ENCODE measurements at regions not wholly inside any gene's neighbourhood (a gene's known extent, or its start where the extent isn't known, plus 50 kb on each side); places are given as distances from the start of the nearest gene placed in this dataset.

DNA sequence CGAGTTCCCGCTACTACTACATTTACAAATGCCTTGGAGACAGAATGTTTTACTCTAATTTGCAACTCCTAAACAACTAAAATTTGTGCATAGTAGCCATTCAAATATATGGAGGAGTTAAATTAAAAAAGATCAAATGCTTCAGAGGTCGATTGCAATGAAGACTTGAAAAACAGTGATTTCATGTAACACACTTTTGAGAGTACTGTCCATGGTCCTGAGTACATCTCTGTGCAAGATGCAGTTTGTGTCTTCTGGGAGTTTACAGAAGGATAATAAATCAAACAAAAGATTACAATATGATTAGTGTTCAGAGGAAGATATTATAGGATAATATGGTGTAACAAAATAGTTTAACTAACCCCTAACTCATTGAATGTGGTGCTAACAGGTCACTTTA is 894.7 kb downstream of the TMEM182 start:
- no peaks in the 10 kb centered on the region for H3K9me3 ChIP-seq (ENCODE audit: control insufficient read depth, low read depth, low read length)
- H3K9ac ChIP-seq (ENCODE audit: control insufficient read depth, extremely low read depth, insufficient read depth, low read length) = no peak overlapping the region
- no peaks in the 10 kb centered on the region for H3K27me3 ChIP-seq (ENCODE audit: control insufficient read depth, extremely low read depth, insufficient read depth, low read length)
- H2AFZ ChIP-seq (ENCODE audit: control insufficient read depth, low read length) = no peak overlapping the region
- H3K4me3 ChIP-seq (ENCODE audit: control insufficient read depth in 2 of 3, extremely low read depth in 1 of 3, insufficient read depth in 2 of 3, low read depth in 1 of 3, low read length in 3 of 3) = no peak overlapping the region
- no peak for DNase-seq (ENCODE audit: low read depth, low spot score)
- no peak for FAIRE-seq
- no peaks in the 10 kb centered on the region for H3K9me1 ChIP-seq (ENCODE audit: control insufficient read depth, extremely low read depth, insufficient read depth, low read length)
- TF ChIP-seq EZH2 (IDR thresholded peaks at IDR 0.05; ENCODE audit: low read length) = no peak
- TF ChIP-seq, protein P1, sequence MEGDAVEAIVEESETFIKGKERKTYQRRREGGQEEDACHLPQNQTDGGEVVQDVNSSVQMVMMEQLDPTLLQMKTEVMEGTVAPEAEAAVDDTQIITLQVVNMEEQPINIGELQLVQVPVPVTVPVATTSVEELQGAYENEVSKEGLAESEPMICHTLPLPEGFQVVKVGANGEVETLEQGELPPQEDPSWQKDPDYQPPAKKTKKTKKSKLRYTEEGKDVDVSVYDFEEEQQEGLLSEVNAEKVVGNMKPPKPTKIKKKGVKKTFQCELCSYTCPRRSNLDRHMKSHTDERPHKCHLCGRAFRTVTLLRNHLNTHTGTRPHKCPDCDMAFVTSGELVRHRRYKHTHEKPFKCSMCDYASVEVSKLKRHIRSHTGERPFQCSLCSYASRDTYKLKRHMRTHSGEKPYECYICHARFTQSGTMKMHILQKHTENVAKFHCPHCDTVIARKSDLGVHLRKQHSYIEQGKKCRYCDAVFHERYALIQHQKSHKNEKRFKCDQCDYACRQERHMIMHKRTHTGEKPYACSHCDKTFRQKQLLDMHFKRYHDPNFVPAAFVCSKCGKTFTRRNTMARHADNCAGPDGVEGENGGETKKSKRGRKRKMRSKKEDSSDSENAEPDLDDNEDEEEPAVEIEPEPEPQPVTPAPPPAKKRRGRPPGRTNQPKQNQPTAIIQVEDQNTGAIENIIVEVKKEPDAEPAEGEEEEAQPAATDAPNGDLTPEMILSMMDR (optimal IDR thresholded peaks at IDR 0.05 in 1 of 3, IDR thresholded peaks at IDR 0.05 in 1 of 3, conservative IDR thresholded peaks at IDR 0.05 in 1 of 3; ENCODE audit: extremely low read depth in 1 of 3, insufficient read depth in 2 of 3, low read length in 3 of 3) = no peak
- no peaks in the 10 kb centered on the region for H4K20me1 ChIP-seq (ENCODE audit: control insufficient read depth, extremely low read depth, insufficient read depth, low read length)
- no peak overlapping the region for H3K27ac ChIP-seq (ENCODE audit: control insufficient read depth, insufficient read depth, low read length)
- H3K4me2 ChIP-seq (ENCODE audit: control insufficient read depth, extremely low read depth, insufficient read depth, low read depth, low read length) = no peak overlapping the region
- no peaks in the 10 kb centered on the region for H3K4me1 ChIP-seq (ENCODE audit: control insufficient read depth, extremely low read depth, insufficient read depth, low read length)
- H3K79me2 ChIP-seq (ENCODE audit: control insufficient read depth, insufficient read depth, low read length) = no peaks in the 10 kb centered on the region
- dilution Hi-C loops (cut with MboI; ENCODE audit: extremely low pct_ligation_motif_present, low sequenced_read_pairs) = no loop called here
- no peaks in the 10 kb centered on the region for H3K36me3 ChIP-seq (ENCODE audit: control insufficient read depth in 2 of 2, extremely low read depth in 1 of 2, insufficient read depth in 2 of 2, low read length in 2 of 2)

DNA sequence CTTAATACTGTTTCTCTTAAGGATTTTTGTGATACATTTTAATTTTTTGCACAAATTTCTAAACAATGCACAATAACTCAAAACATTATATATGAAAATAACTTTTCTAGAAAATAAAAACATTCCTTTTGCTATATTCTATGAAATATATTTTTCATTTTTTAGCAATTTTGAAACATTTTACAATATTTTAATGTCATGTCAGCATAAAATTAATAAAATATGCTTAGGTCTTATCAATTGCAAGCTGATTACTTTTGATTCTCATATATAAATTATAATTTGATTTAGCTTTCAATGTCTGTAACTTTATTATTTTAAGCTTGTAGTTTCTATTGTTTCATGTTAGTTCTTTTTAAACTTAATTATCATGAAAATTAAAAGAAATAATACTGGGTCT is 898.7 kb downstream of the TMEM182 start:
- no peaks in the 10 kb centered on the region for H3K4me1 ChIP-seq (ENCODE audit: control insufficient read depth, extremely low read depth, insufficient read depth, low read length)
- no peaks in the 10 kb centered on the region for H3K9me3 ChIP-seq (ENCODE audit: control insufficient read depth, low read depth, low read length)
- H4K20me1 ChIP-seq (ENCODE audit: control insufficient read depth, extremely low read depth, insufficient read depth, low read length) = no peaks in the 10 kb centered on the region
- H2AFZ ChIP-seq (ENCODE audit: control insufficient read depth, low read length) = no peak overlapping the region
- FAIRE-seq = no peak
- H3K4me2 ChIP-seq (ENCODE audit: control insufficient read depth, extremely low read depth, insufficient read depth, low read depth, low read length) = no peak overlapping the region
- H3K4me3 ChIP-seq (ENCODE audit: control insufficient read depth in 2 of 3, extremely low read depth in 1 of 3, insufficient read depth in 2 of 3, low read depth in 1 of 3, low read length in 3 of 3) = no peak overlapping the region
- H3K79me2 ChIP-seq (ENCODE audit: control insufficient read depth, insufficient read depth, low read length) = no peaks in the 10 kb centered on the region
- DNase-seq (ENCODE audit: low read depth, low spot score) = no peak
- no peak overlapping the region for H3K27ac ChIP-seq (ENCODE audit: control insufficient read depth, insufficient read depth, low read length)
- TF ChIP-seq, protein P1 (optimal IDR thresholded peaks at IDR 0.05 in 1 of 3, IDR thresholded peaks at IDR 0.05 in 1 of 3, conservative IDR thresholded peaks at IDR 0.05 in 1 of 3; ENCODE audit: extremely low read depth in 1 of 3, insufficient read depth in 2 of 3, low read length in 3 of 3) = no peak
- no peak for TF ChIP-seq EZH2 (IDR thresholded peaks at IDR 0.05; ENCODE audit: low read length)
- no peaks in the 10 kb centered on the region for H3K27me3 ChIP-seq (ENCODE audit: control insufficient read depth, extremely low read depth, insufficient read depth, low read length)
- dilution Hi-C loops (cut with MboI; ENCODE audit: extremely low pct_ligation_motif_present, low sequenced_read_pairs) = no loop called here
- no peak overlapping the region for H3K9ac ChIP-seq (ENCODE audit: control insufficient read depth, extremely low read depth, insufficient read depth, low read length)
- H3K9me1 ChIP-seq (ENCODE audit: control insufficient read depth, extremely low read depth, insufficient read depth, low read length) = no peaks in the 10 kb centered on the region
- H3K36me3 ChIP-seq (ENCODE audit: control insufficient read depth in 2 of 2, extremely low read depth in 1 of 2, insufficient read depth in 2 of 2, low read length in 2 of 2) = no peaks in the 10 kb centered on the region
